ENCODE measurements at regions not wholly inside any gene's neighbourhood (a gene's known extent, or its start where the extent isn't known, plus 50 kb on each side); places are given as distances from the start of the nearest gene placed in this dataset.

- no peak for DNase-seq (ENCODE audit: low spot score)
- no peaks in the 10 kb centered on the region for H3K4me1 ChIP-seq
- H3K9me3 ChIP-seq: peaks cover 0 to 4% of the 10 kb centered on the region in 2 donors
- H3K4me3 ChIP-seq: no peak overlapping the region
- H3K36me3 ChIP-seq: no peaks in the 10 kb centered on the region
- no peak overlapping the region for H3K27ac ChIP-seq
- TF ChIP-seq, protein P1, sequence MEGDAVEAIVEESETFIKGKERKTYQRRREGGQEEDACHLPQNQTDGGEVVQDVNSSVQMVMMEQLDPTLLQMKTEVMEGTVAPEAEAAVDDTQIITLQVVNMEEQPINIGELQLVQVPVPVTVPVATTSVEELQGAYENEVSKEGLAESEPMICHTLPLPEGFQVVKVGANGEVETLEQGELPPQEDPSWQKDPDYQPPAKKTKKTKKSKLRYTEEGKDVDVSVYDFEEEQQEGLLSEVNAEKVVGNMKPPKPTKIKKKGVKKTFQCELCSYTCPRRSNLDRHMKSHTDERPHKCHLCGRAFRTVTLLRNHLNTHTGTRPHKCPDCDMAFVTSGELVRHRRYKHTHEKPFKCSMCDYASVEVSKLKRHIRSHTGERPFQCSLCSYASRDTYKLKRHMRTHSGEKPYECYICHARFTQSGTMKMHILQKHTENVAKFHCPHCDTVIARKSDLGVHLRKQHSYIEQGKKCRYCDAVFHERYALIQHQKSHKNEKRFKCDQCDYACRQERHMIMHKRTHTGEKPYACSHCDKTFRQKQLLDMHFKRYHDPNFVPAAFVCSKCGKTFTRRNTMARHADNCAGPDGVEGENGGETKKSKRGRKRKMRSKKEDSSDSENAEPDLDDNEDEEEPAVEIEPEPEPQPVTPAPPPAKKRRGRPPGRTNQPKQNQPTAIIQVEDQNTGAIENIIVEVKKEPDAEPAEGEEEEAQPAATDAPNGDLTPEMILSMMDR (IDR thresholded peaks at IDR 0.05): no peak
- H3K27me3 ChIP-seq: no peaks in the 10 kb centered on the region
These were observed 112.4 kb upstream of the CXCL13 start for GRCh38 chr4:77493120-77493752.

DNA sequence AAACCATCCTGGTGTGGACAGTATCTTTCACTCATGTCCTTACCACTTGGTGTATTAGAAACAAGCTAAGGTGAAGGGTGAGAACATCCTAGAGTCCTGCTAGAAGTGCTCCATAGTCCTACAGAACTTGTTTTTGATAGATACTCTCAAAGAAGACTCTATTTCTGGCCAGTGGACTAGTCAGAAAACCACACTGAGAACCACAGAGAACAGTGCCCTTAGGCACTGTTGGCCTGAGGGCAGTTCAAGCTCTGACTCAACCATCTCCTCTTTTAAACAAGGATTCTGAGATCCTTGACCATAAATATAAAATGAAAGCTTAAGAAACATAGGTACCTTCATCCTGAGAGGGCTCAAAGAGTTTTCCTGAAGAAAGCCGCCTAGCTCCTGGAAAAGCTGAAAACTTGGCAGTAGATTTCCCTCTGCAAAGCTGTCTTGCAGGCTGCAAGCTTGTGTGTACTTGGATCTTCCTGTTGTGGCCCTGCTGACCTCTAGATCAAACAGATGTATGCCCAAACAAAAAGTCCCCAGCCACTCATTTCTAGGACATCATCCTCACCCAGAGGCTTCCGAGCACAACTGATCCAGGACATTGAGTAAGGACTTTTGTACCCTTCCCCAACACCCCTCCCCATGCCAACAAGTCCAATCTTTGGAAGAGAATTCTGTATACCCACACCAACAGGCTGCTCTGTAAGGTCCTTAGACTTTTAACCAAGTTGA, 111.6 kb upstream of the CXCL13 start:
- no peaks in the 10 kb centered on the region for H3K36me3 ChIP-seq
- H3K4me3 ChIP-seq: no peak overlapping the region
- TF ChIP-seq, protein P1 (IDR thresholded peaks at IDR 0.05): no peak
- H3K9me3 ChIP-seq: no peaks in the 10 kb centered on the region
- no peak overlapping the region for H3K27ac ChIP-seq
- no peak for DNase-seq (ENCODE audit: low spot score)
- H3K27me3 ChIP-seq: no peaks in the 10 kb centered on the region
- H3K4me1 ChIP-seq: no peaks in the 10 kb centered on the region

DNA sequence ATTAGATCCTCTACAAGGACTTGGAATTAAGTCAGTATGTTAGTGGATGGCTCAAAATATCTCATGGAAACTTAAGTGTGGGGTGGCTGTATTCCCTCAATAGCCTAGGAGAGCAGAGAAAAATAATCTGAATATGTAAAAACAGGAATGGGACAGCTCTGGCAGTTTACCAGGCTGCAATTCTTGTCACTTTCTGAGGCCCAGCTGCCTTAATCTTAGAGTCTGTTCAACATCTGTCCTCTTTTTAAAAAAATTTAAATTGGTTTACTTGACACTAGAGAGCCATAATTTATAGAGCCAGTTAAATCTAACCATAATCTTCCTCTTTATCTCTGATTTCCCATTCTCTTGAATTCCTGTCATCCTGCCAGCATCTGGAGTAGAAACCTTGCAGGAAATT, 109.2 kb upstream of the CXCL13 start:
- no peak for DNase-seq (ENCODE audit: low spot score)
- H3K36me3 ChIP-seq: no peaks in the 10 kb centered on the region
- H3K4me3 ChIP-seq: no peak overlapping the region

GRCh38 chr4:77500801-77501200, 104.8 kb upstream of the CXCL13 start:
- H3K36me3 ChIP-seq: no peaks in the 10 kb centered on the region
- H3K4me1 ChIP-seq: no peaks in the 10 kb centered on the region
- H3K4me3 ChIP-seq: no peak overlapping the region
- no peak overlapping the region for H3K27ac ChIP-seq
- TF ChIP-seq, protein P1 (IDR thresholded peaks at IDR 0.05): no peak
- H3K27me3 ChIP-seq: no peaks in the 10 kb centered on the region
- no peaks in the 10 kb centered on the region for H3K9me3 ChIP-seq
- no peak for DNase-seq (ENCODE audit: low spot score)

More for the DNA sequence above, 109.2 kb upstream of the CXCL13 start:
- Histone ChIP-seq H3K27me3 (no peaks in the 10 kb centered on the region), H3K27ac (no peak overlapping the region), H3K9me3 (no peaks in the 10 kb centered on the region), H3K4me1 (no peaks in the 10 kb centered on the region)
- TF ChIP-seq, protein P1 (IDR thresholded peaks at IDR 0.05): no peak

DNA sequence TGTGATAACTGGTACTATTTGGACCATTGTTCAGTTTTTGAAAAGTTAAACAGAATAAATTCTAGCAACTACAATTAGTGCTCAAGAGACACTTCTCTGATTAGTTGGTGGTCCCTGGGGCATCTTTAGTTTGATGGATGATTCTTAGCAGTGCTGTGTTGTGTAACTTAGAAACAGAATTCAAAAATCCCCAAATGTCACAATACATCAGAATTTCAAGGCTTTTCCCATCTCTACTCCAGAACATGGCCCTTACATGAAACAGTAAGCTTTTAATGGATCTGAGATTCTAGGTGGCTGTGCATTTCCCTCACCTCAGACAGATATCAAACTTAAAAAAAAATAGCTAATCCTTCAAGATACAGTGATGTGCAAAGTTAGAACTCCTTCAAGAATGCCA, 104.4 kb upstream of the CXCL13 start:
- H3K27me3 ChIP-seq: no peaks in the 10 kb centered on the region
- H3K27ac ChIP-seq: no peak overlapping the region
- H3K36me3 ChIP-seq: no peaks in the 10 kb centered on the region
- no peaks in the 10 kb centered on the region for H3K4me1 ChIP-seq
- H3K9me3 ChIP-seq: no peaks in the 10 kb centered on the region
- no peak for DNase-seq (ENCODE audit: low spot score)
- TF ChIP-seq, protein P1 (IDR thresholded peaks at IDR 0.05): no peak
- H3K4me3 ChIP-seq: no peak overlapping the region

Data from right atrium auricular region (tissue), 2 donors.